ENCODE measurements at regions not wholly inside any gene's neighbourhood (a gene's known extent, or its start where the extent isn't known, plus 50 kb on each side); places are given as distances from the start of the nearest gene placed in this dataset.
"Not testable (repeated sequence)": the region's sequence is repeated elsewhere in the genome, so short reads cannot be mapped to it uniquely, and the experiment has no call there.

- H3K36me3 ChIP-seq (ENCODE audit: control insufficient read depth in 1 of 2, insufficient read depth in 2 of 2, low read length in 2 of 2): no peaks in the 10 kb centered on the region
- no peak overlapping the region for H3K27ac ChIP-seq (ENCODE audit: low read length)
- no peak overlapping the region for H3K4me3 ChIP-seq (ENCODE audit: low read depth in 1 of 2, low read length in 2 of 2)
- no peaks in the 10 kb centered on the region for H3K27me3 ChIP-seq (ENCODE audit: low read depth, low read length)
- H3K9me3 ChIP-seq (ENCODE audit: control insufficient read depth in 1 of 2, low read length in 2 of 2): no peaks in the 10 kb centered on the region
- H3K4me1 ChIP-seq (ENCODE audit: control insufficient read depth in 1 of 2, insufficient read depth in 2 of 2, low read length in 2 of 2): no peaks in the 10 kb centered on the region
These were observed 120.0 kb upstream of the EGFL6 start for GRCh38 chrX:13449441-13449840.

GRCh38 chrX:13448941-13449340, 120.5 kb upstream of the EGFL6 start:
- H3K4me1 ChIP-seq (ENCODE audit: control insufficient read depth in 1 of 2, insufficient read depth in 2 of 2, low read length in 2 of 2): no peaks in the 10 kb centered on the region
- H3K4me3 ChIP-seq (ENCODE audit: low read depth in 1 of 2, low read length in 2 of 2): no peak overlapping the region
- no peaks in the 10 kb centered on the region for H3K27me3 ChIP-seq (ENCODE audit: low read depth, low read length)
- no peaks in the 10 kb centered on the region for H3K9me3 ChIP-seq (ENCODE audit: control insufficient read depth in 1 of 2, low read length in 2 of 2)
- no peak overlapping the region for H3K27ac ChIP-seq (ENCODE audit: low read length)
- H3K36me3 ChIP-seq (ENCODE audit: control insufficient read depth in 1 of 2, insufficient read depth in 2 of 2, low read length in 2 of 2): no peaks in the 10 kb centered on the region

- H3K27me3 ChIP-seq (ENCODE audit: low read depth, low read length); H3K27ac ChIP-seq (ENCODE audit: low read length); H3K4me1 ChIP-seq (ENCODE audit: control insufficient read depth in 1 of 2, insufficient read depth in 2 of 2, low read length in 2 of 2); H3K9me3 ChIP-seq (ENCODE audit: control insufficient read depth in 1 of 2, low read length in 2 of 2); H3K4me3 ChIP-seq (ENCODE audit: low read depth in 1 of 2, low read length in 2 of 2); H3K36me3 ChIP-seq (ENCODE audit: control insufficient read depth in 1 of 2, insufficient read depth in 2 of 2, low read length in 2 of 2): not testable (repeated sequence)
These were observed 121.8 kb upstream of the ATXN3L start for GRCh38 chrX:13441608-13442007.

- H3K36me3 ChIP-seq (ENCODE audit: control insufficient read depth in 1 of 2, insufficient read depth in 2 of 2, low read length in 2 of 2): no peaks in the 10 kb centered on the region
- H3K27me3 ChIP-seq (ENCODE audit: low read depth, low read length): no peaks in the 10 kb centered on the region
- no peak overlapping the region for H3K4me3 ChIP-seq (ENCODE audit: low read depth in 1 of 2, low read length in 2 of 2)
- no peaks in the 10 kb centered on the region for H3K4me1 ChIP-seq (ENCODE audit: control insufficient read depth in 1 of 2, insufficient read depth in 2 of 2, low read length in 2 of 2)
- H3K9me3 ChIP-seq (ENCODE audit: control insufficient read depth in 1 of 2, low read length in 2 of 2): no peaks in the 10 kb centered on the region
- H3K27ac ChIP-seq (ENCODE audit: low read length): no peak overlapping the region
These were observed 120.3 kb upstream of the ATXN3L start for GRCh38 chrX:13440176-13440575.

GRCh38 chrX:13433298-13433605, 113.4 kb upstream of the ATXN3L start:
- Histone ChIP-seq H3K36me3 (ENCODE audit: control insufficient read depth in 1 of 2, insufficient read depth in 2 of 2, low read length in 2 of 2) (peaks cover 0 to 4% of the 10 kb centered on the region in 2 donors), H3K27me3 (ENCODE audit: low read depth, low read length) (no peaks in the 10 kb centered on the region), H3K4me1 (ENCODE audit: control insufficient read depth in 1 of 2, insufficient read depth in 2 of 2, low read length in 2 of 2) (peaks cover 0 to 3% of the 10 kb centered on the region in 2 donors), H3K9me3 (ENCODE audit: control insufficient read depth in 1 of 2, low read length in 2 of 2) (no peaks in the 10 kb centered on the region), H3K4me3 (ENCODE audit: low read depth in 1 of 2, low read length in 2 of 2) (no peak overlapping the region), H3K27ac (ENCODE audit: low read length) (peak overlapping the region; percentile 23)

- H3K4me3 ChIP-seq (ENCODE audit: low read depth in 1 of 2, low read length in 2 of 2): no peak overlapping the region
- peaks cover 0 to 4% of the 10 kb centered on the region in 2 donors for H3K36me3 ChIP-seq (ENCODE audit: control insufficient read depth in 1 of 2, insufficient read depth in 2 of 2, low read length in 2 of 2)
- H3K9me3 ChIP-seq (ENCODE audit: control insufficient read depth in 1 of 2, low read length in 2 of 2): no peaks in the 10 kb centered on the region
- peaks cover 0 to 3% of the 10 kb centered on the region in 2 donors for H3K4me1 ChIP-seq (ENCODE audit: control insufficient read depth in 1 of 2, insufficient read depth in 2 of 2, low read length in 2 of 2)
- no peaks in the 10 kb centered on the region for H3K27me3 ChIP-seq (ENCODE audit: low read depth, low read length)
- peak overlapping the region; percentile 31 for H3K27ac ChIP-seq (ENCODE audit: low read length)
These were observed 112.8 kb upstream of the ATXN3L start for GRCh38 chrX:13432414-13433297.

- H3K27me3 ChIP-seq (ENCODE audit: low read depth, low read length): no peaks in the 10 kb centered on the region
- peaks cover 0 to 3% of the 10 kb centered on the region in 2 donors for H3K4me1 ChIP-seq (ENCODE audit: control insufficient read depth in 1 of 2, insufficient read depth in 2 of 2, low read length in 2 of 2)
- H3K4me3 ChIP-seq (ENCODE audit: low read depth in 1 of 2, low read length in 2 of 2): no peak overlapping the region
- peaks cover 0 to 4% of the 10 kb centered on the region in 2 donors for H3K36me3 ChIP-seq (ENCODE audit: control insufficient read depth in 1 of 2, insufficient read depth in 2 of 2, low read length in 2 of 2)
- no peak overlapping the region for H3K27ac ChIP-seq (ENCODE audit: low read length)
- H3K9me3 ChIP-seq (ENCODE audit: control insufficient read depth in 1 of 2, low read length in 2 of 2): no peaks in the 10 kb centered on the region
These were observed 110.4 kb upstream of the ATXN3L start for GRCh38 chrX:13430136-13430827.

- Histone ChIP-seq H3K4me3 (ENCODE audit: low read depth in 1 of 2, low read length in 2 of 2) (no peak overlapping the region), H3K27ac (ENCODE audit: low read length) (no peak overlapping the region), H3K9me3 (ENCODE audit: control insufficient read depth in 1 of 2, low read length in 2 of 2) (no peaks in the 10 kb centered on the region), H3K36me3 (ENCODE audit: control insufficient read depth in 1 of 2, insufficient read depth in 2 of 2, low read length in 2 of 2) (peaks cover 0 to 4% of the 10 kb centered on the region in 2 donors), H3K27me3 (ENCODE audit: low read depth, low read length) (no peaks in the 10 kb centered on the region), H3K4me1 (ENCODE audit: control insufficient read depth in 1 of 2, insufficient read depth in 2 of 2, low read length in 2 of 2) (peaks cover 0 to 3% of the 10 kb centered on the region in 2 donors)
These were observed 108.4 kb upstream of the ATXN3L start for GRCh38 chrX:13428053-13428786.

- Histone ChIP-seq H3K4me1 (ENCODE audit: control insufficient read depth in 1 of 2, insufficient read depth in 2 of 2, low read length in 2 of 2) (no peaks in the 10 kb centered on the region), H3K4me3 (ENCODE audit: low read depth in 1 of 2, low read length in 2 of 2) (no peak overlapping the region), H3K36me3 (ENCODE audit: control insufficient read depth in 1 of 2, insufficient read depth in 2 of 2, low read length in 2 of 2) (no peaks in the 10 kb centered on the region), H3K27me3 (ENCODE audit: low read depth, low read length) (no peaks in the 10 kb centered on the region), H3K27ac (ENCODE audit: low read length) (no peak overlapping the region), H3K9me3 (ENCODE audit: control insufficient read depth in 1 of 2, low read length in 2 of 2) (no peaks in the 10 kb centered on the region)
These were observed 107.7 kb upstream of the ATXN3L start for GRCh38 chrX:13427441-13428052.

GRCh38 chrX:13420545-13421183, 100.8 kb upstream of the ATXN3L start:
- Histone ChIP-seq H3K27me3 (ENCODE audit: low read depth, low read length) (no peaks in the 10 kb centered on the region), H3K4me1 (ENCODE audit: control insufficient read depth in 1 of 2, insufficient read depth in 2 of 2, low read length in 2 of 2) (no peaks in the 10 kb centered on the region), H3K36me3 (ENCODE audit: control insufficient read depth in 1 of 2, insufficient read depth in 2 of 2, low read length in 2 of 2) (no peaks in the 10 kb centered on the region), H3K4me3 (ENCODE audit: low read depth in 1 of 2, low read length in 2 of 2) (no peak overlapping the region), H3K27ac (ENCODE audit: low read length) (no peak overlapping the region), H3K9me3 (ENCODE audit: control insufficient read depth in 1 of 2, low read length in 2 of 2) (no peaks in the 10 kb centered on the region)

All from muscle layer of duodenum (tissue), 2 donors.